GM21786 (cell line): ENCODE measurements at regions not wholly inside any gene's neighbourhood (a gene's known extent, or its start where the extent isn't known, plus 50 kb on each side); places are given as distances from the start of the nearest gene placed in this dataset.
"Not testable (repeated sequence)": the region's sequence is repeated elsewhere in the genome, so short reads cannot be mapped to it uniquely, and the experiment has no call there.

Experiments used
- ATAC-seq: cut with Tn5 transposase; IDR thresholded peaks from one replicate; pipeline ENCODE4 v1.9.1; 2021; ENCODE audit not compliant: unreplicated experiment

DNA sequence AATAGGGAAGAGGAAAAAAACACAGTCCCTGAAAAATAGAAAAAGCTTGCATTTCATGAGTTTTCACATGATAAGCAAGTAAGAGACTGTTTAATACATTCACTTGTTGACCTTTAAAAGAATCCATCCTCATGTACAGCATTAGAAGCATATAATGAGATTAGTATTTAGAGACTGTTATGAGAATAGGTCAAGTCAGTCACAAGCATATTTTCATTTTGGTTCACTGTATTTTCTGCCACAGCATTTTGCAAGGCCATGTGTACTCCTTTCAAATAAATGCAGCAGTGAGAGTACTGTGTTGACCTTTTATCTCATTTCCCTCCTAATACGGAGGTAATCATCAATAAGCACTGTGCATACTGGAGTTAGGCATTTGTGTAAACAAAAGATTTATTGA is 162.2 kb upstream of the SETMAR start:
- no peak for ATAC-seq

DNA sequence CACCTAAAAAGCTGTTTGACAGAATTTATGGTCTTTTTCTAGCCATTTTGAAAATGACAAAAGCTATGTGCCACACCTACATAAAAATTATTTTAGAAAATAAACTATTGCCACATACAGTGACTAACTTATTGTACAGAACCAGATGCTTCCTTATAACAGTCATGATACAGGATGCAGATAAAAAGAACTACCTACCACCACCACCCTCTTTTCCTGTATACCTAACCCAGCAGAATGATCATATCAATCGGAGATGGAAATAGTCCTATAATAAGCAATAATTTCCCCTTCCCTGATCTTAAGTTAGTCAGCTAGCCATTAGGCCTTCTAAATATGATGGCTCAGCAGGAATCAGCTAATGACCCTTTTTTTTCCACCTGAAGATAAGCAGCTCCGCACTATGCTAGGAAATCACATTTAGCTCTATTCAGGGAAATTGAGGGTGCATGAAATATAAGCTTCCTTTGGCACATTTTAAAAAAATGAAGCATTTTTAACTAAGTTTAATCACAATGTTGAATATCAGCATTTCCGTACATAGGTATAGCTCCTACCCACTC is 155.5 kb upstream of the SETMAR start:
- no peak for ATAC-seq

DNA sequence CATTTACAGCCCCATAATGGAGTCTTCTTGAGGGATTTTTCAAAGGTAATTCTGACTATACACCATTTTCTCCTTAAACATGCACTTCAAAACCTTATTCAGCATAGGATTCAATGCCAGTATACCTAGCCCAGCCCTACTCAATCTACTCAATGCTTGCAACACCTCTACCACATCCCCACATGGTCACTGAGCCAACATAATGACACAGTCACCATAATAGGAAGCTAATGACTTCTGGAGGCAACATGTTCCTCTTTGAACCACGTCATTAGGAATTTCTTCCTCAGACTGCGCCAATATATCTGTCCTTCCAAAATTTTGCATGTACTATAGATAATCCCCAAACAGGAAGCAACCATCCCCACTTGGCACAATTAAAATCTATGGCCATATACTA is 153.9 kb upstream of the SETMAR start:
- no peak for ATAC-seq

DNA sequence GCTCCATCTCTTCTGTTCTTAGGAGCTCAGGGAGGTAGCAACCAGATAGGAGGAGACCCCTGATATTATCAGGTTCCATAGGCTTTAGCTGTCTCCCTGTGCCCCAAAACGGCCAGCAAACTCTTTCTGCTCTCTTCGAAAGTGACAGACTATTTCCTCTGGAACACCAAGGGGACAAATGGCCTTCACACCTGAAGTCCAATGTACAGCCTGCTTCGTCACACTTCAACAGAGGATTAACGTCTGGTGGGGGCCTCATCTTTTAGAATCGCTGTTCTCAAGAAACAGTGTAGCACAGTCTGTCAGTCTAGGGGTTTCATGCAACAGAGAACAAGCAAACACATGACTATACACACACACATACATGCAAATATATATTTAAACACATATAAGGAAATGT is 152.4 kb upstream of the SETMAR start:
- no peak for ATAC-seq

DNA sequence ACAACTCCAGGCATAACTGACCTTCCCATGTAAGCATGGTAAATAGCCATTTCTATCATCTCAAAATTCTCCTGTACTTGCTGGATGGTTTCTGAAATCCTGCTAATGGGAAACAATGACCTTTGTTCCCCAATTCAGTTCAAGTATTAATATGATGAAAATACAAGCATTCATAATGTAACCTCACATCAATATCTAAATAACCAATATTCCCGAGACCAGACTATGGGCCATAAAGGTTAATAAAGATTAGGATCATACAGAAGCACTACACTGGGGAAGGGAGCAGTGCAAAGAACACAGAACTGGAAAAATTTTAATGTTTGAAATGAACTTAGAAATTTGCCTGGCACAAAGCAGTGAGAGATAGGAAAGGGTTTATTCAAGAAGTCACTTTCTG is 151.3 kb upstream of the SETMAR start:
- ATAC-seq = no peak

DNA sequence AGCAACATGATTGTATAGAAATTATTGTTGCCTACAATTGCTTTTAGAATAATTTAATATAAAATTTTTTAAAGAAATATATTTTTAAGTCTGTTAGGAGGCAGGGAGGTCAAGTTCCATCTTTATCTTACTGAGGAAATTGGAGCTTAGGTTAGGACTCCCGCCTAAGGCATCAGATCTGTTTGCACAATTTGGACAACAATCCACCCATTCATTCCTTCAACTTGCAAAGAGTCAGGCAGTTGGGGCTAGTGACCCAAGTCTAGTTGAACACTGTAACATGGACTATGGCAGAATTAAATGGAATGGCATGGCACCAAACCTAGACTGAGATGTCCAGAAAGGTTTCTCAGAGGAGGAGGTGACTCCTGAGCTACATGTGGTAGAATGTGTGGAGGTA is 149.4 kb upstream of the SETMAR start:
- ATAC-seq = no peak

DNA sequence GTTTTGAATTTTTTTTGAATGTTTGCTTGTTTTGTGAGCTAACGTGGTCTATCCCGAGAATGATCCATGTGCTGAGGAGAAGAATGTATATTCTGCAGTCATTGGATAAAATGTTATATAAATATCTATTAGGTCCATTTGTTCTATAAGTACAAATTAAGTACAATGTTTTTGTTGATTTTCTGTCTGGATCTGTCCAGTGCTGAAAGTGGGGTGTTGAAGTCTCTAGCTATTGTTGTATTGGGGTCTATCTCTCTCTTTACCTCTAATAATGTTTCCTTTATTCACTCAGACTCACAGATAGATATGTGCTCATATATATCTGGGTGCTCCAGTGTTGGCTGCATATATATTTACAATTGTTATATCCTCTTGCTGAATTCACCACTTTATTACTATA is 144.8 kb upstream of the SETMAR start:
- ATAC-seq = no peak

DNA sequence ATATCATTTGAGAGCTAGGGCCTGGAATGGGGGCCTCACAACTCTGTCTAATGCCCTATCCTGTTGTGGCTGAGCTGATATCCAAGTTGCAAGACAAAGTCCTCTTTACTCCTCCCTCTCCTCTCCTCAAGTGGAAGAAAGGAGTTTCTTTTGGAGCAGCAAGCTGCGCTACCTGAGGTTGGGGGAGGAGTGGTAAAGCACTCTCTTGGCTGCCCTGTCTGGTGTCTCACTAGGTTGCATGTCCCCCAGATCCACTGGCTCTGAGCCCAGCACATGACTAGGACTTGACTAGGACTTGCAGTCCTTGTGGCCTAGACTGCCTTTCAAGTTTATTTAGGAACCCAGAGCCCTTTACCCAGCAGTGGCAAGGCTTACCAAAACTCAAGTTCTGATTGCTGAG is 141.1 kb upstream of the SETMAR start:
- no peak for ATAC-seq

DNA sequence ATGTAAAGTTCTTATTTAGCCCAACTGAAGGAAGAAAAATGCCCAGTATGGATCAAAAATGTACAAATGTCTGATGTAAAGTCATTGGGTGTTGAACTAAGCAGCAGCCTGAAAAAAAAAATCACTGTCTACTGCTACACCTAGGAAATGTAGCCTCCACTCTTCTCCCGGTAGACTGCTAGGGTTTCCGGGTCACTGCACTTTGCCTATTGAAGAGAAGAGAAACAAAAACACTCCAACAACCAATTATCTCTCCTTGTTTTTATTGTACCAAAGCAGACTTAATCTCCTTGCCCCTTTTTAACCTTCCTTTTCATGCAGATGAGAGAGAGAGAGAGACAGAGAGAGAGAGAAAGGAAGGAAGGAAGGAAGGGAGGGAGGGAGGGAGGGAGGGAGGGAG is 140.2 kb upstream of the SETMAR start:
- no peak for ATAC-seq

DNA sequence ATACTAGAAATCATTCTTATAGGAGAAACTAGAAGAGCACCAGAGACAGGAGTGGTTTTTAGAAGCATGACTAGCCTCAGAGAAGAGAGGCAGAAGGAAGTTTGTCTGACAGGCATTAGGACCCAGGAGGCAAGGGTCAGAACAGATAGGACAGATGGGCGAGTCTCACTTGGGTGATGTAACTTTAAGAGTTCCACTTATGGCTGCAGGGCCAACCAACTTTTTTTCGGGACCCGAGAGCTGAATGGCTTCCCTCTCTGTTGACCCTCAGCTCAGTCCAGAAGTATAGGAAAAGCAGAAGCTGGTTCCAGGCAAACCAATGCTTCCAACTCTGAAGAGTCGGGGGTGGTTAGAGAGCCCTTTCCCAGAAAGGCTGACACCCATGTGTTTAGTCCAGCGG is 136.6 kb upstream of the SETMAR start:
- no peak for ATAC-seq

DNA sequence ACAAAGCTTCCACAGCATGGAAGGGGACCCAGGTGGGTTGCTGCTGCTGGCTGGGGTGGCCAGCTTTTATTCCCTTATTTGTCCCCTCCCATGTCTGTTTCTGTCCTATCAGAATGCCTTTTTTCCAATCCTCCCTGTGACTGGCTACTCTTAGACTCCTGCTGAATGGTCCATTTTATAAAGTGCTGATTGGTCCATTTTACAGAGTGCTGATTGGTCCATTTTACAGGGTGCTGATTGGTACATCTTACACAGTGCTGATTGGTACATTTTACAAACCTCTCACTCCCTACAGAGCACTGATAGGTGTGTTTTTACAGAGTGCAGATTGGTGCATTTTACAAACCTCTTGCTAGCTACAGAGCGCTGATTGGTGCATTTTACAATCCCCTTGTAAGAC is 135.9 kb upstream of the SETMAR start:
- not testable (repeated sequence) for ATAC-seq

DNA sequence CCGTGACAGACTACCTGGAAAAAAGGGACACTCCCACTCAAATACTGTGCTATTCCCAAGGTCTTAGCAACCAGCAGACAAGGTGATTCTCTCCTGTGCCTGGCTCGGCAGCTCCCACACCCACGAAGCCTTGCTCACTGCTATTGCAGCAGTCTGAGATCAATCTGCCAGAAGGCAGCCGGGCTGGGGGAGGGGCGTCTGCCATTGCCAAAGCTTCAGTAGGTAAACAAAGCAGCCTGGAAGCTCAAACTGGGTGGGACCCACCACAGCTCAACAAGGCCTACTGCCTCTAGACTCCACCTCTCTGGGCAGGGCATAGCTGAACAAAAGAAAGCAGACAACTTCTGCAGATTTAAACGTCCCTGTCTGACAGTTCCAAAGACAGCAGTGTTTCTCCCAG is 128.4 kb upstream of the SETMAR start:
- no peak for ATAC-seq

DNA sequence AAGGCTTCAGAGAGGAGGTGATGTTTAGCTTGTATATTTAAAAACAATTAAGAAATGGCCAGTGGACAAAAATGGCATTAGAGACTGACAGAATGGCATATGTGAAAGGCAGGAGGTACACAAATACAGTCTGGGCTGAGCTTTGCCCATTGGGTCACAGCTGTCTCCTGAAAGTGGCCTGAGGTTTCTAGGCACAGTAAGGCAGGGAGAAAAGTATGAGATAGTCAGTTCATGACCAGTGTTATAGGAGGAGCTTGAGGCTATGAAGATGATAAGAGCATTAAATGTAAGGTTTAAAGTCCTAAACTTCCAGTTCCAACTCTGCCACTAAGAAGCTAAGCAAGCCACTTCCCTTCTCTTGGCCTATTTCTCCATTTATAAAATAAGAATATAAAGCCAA is 111.2 kb upstream of the SETMAR start:
- ATAC-seq = no peak

DNA sequence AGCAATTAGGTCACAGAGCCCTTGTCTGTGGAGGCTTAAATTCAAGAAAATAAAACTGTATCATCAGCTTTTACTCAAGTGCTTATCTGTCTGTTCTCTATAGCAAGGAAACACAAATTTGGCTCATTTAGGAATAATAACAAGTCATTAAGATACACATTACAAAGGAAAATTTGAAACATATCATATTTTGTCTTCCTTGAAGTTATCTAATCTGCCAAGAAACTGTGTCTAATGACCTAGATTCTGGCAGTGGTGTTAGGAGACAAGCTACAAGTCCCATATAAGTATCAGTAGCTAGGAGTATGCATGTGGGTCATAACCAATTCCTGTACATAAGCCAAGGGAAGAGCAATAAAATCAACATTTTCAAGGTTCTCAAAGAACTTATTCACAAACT is 108.2 kb upstream of the SETMAR start:
- no peak for ATAC-seq

DNA sequence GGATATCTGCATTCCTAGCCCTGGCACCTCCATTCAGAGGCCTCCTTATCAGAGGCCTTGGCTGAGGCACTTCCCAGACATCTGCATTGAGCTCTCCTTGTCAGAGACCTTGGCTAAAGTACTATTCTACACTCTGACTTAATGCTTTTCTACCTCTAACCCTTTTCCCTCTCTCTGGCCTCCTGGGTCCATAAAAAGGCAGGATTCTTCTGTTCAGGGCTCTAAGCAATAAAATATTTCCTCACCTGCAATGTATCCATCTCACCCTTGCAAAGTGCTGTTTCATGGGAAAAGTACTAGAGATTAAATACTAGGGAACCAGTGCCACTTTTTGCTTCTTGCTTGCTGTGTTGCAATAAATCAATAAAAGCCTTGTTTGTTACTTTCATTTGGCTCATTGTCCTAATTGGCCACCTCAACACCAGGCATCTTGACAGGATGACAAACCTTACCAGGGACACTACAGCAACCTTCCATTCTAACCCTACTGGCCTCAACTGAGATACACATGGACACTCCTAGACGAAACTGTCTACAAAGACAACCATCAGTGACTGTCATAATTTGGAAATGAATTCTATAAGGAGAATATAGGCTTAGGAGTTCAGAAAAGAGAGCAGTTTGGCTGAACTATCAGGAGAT is 106.5 kb upstream of the SETMAR start:
- ATAC-seq = no peak

DNA sequence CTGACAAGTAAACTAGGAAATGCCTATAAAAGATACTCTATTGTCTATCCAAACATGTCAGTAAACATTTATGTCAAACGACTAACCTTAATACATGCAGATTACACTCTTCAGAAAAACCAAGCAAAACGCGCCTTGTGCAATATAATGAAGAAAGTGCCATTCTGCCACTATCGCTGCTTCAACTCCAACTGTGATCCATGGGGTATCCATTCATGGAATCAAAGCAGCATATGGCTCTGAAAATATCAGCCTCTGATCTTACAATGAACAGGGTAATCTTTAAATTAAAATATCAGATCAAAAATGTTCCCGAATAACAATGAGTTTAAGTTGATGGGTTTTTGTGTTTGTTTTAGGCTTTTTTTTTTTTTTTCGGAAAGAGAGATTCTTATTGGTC is 105.5 kb upstream of the SETMAR start:
- ATAC-seq = no peak

DNA sequence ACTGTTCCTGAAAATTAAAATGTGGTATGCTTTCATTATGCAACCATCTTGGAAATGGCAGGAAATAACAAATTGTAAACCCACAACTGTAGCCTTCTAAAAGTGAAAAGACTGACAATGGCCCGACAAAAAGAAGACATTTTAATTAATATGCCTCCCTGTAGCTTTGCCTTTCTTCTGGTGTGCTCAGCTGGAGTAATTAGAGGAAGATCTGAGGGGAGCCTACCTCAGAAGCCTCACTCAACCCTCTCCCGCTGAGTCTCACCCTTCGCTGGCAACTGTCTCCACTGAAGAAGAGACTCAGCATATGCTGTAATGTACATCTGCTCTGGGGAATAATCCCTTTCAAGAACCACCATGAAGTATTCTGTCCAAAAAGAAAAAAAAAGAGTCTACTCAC is 104.7 kb upstream of the SETMAR start:
- ATAC-seq = no peak

DNA sequence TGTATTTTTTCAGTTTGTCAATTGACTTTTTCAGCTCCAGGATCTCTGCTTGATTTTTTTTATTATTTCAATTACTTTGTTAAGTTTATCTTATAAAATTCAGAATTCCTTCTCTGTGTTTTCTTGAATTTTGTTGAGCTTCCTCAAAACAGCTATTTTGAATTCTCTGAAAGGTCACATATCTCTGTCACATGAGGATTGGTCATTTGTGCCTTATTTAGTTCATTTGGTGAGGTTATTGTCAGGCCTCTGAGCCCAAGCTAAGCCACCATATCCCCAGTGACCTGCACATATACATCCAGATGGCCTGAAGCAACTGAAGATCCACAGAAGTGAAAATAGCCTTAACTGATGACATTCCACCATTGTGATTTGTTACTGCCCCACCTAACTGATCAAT is 98.4 kb upstream of the SETMAR start:
- ATAC-seq = not testable (repeated sequence)

DNA sequence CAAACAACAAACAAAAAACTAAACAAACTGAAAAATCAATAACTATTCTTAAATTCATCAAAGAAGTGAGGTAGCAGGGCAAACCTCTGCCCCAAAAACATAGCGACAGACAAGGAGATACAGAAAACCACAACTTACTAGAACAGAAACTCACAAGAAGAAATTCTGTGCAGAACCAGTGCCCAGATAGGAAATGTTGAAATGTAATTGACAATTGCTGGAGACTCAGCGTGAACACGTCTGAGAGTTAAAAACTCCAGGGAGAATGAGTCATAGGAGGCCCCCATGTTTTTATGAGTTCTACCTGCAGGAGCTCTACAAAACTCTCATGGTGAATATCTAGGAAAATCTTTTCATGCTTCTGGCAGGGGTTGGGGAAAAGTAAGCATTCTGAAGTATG is 95.5 kb upstream of the SETMAR start:
- no peak for ATAC-seq

DNA sequence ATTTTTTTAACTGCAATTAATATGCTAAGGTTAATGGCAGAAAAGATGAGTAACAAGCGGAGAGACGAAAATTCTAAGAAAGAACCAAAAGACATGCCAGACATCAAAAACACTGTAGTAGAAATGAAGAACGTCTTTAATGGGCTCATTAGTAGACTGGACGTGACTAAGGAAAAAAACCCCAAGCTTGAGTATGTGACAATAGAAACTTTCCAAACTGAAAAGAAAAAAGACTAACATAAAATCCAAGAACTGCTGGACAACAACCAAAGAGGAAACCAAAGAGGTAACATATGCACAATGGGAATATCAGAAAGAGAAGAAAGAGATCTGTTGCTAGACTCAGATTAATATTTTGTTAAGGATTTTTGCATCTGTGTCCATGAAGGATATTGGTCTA is 94.6 kb upstream of the SETMAR start:
- ATAC-seq = no peak

DNA sequence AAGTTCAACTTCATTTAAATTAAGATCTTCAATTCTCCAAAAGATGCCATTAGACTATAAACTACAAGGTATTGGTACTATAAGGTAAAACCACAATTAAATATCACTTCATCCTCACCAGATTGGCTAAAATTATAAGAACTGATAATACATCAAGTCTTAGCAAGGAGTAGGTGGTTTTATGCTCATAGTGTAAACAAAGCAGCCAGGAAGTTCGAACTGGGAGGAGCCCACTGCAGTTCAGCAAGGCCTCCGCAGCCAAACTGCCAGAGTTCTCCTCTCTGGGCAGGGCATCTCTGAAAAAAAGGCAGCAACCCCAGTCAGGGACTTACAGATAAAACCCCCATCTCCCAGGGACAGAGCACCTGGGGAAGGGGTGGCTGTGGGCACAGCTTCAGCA is 91.6 kb upstream of the SETMAR start:
- ATAC-seq = no peak

DNA sequence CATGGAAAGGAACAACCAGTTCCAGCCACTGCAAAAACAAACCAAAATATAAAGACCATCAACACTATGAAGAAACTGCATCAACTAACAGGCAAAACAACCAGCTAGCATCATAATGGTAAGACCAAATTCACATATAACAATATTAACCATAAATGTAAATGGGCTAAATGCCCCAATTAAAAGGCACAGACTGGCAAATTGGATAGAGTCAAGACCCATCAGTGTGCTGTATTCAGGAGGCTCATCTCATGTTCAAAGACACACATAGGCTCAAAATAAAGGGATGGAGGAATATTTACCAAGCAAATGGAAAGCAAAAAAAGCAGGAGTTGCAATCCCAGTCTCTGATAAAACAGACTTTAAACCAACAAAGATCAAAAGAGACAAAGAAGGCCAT is 89.7 kb upstream of the SETMAR start:
- ATAC-seq = not testable (repeated sequence)

DNA sequence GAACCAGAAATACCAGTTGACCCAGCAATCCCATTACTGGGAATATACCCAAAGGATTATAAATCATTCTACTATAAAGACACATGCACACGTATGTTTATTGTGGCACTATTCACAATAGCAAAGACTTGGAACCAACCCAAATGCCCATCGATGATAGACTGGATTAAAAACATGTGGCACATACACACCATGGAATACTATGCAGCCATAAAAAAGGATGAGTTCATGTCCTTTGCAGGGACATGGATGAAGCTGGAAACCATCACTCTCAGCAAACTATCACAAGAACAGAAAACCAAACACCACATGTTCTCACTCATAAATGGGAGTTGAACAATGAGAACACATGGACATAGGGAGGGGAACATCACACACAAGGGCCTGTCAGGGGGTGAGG is 86.2 kb upstream of the SETMAR start:
- not testable (repeated sequence) for ATAC-seq
